ENCODE measurements at regions not wholly inside any gene's neighbourhood (a gene's known extent, or its start where the extent isn't known, plus 50 kb on each side); places are given as distances from the start of the nearest gene placed in this dataset.

DNA sequence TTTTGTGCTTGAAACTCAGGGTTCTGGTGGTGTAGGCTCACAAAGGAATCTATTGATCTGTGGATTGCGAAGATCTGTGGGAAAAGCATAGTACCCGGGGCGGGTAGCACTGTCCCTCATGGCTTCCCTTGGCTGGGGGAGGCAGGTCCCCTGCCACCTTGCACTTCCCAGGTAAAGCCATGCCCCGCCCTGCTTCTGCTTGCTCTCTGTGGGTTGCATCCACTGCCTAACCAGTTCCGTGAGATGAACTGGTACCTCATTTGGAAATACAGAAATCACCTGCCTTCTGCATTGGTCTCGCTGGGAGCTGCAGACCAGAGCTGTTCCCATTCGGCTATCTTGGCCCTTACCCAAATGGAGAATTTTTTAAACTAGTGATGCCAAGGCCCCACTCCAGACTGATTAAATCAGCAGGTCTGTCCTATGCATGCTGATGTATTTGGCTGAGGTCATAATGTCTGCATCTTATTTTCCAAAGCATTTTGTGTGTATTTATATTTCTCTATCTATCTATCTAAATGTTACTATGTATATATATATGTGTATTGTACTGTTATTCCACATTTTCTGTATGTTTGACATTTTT, 65.5 kb upstream of the SLC7A14 start:
- TF ChIP-seq CTCF (IDR thresholded peaks at IDR 0.05), result no peak
- no peak for TF ChIP-seq EZH2 (IDR thresholded peaks at IDR 0.05; ENCODE audit: borderline replicate concordance, insufficient read depth, low read depth, low read length, poor library complexity, severe bottlenecking)
